Heart left ventricle (tissue), 13 donors: ENCODE measurements at regions not wholly inside any gene's neighbourhood (a gene's known extent, or its start where the extent isn't known, plus 50 kb on each side); places are given as distances from the start of the nearest gene placed in this dataset.

ENCODE experiments used
- POLR2A ChIP-seq, 2 donors: fragments of 450-650 bp; IDR thresholded peaks; one replicate each; pipeline ENCODE4 v1.6.1; 2017; ENCODE audit warnings: antibody characterized with exemption in 2 of 2, mild to moderate bottlenecking in 2 of 2, moderate library complexity in 2 of 2
- TF ChIP-seq, protein P1 (sequence below), 12 donors: fragments of 200-600 bp; sonication (generic) in 4 of 12; IDR thresholded peaks; one replicate each; pipeline versions ENCODE4 v1.5.0 to v1.8.0; 2018 to 2022; ENCODE audit warnings: antibody characterized with exemption in 12 of 12, mild to moderate bottlenecking in 5 of 12
- donor health status: ischemic (EF 13 %, LVEDD 7.1; RV severe dilation, severe dysfunction).
- donor health status: DM: no; HTN: yes; CAD: no.
- donor health status: DM: no; HTN: no; CAD: no.
- donor health status: ischemic (EF 25% LVEDD 6.9; RV normal size, moderate dysfunction).
- donor health status: ischemic (EF 25% LVEDD 5.7; RV mildly dilated, moderate dysfunction).
- donor health status: ischemic (EF 35%, LVEDD 5.7; RV mildly dilated, moderate dysfunction).
- donor health status: nonischemic (EF 11% LVEDD 7.7; RV severe dilation, severe dysfunction).
- donor health status: DM: yes; HTN: yes; CAD: no.
- donor health status: PGD.
- donor health status: ischemic (EF 29% LVEDD 5.4; RV normal size, mild dysfunction).
- donor health status: nonischemic (EF 23%, LVEDD 6.1; RV moderate dilation, normal function).

DNA sequence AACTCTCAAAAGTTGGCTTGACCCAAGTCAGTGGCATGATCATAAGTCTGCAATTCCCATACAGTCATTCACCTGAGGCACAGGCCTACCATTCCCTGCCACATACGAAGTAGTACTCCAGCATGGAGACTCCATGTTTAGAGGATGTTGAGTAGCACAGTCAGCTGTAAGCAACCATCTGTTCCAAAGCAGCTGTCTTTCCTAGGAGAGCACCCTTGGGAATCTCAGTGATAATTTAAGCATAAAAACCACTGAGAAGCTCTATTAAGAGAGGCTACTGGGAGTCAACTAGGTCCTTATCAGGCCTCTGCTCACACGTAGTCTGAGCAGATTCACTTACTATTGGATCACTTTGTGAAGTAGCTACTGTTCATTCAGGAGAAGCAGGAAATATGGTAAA is 61.6 kb upstream of the UNC5B start:
- TF ChIP-seq POLR2A (IDR thresholded peaks at IDR 0.05): no peak
- TF ChIP-seq, protein P1, sequence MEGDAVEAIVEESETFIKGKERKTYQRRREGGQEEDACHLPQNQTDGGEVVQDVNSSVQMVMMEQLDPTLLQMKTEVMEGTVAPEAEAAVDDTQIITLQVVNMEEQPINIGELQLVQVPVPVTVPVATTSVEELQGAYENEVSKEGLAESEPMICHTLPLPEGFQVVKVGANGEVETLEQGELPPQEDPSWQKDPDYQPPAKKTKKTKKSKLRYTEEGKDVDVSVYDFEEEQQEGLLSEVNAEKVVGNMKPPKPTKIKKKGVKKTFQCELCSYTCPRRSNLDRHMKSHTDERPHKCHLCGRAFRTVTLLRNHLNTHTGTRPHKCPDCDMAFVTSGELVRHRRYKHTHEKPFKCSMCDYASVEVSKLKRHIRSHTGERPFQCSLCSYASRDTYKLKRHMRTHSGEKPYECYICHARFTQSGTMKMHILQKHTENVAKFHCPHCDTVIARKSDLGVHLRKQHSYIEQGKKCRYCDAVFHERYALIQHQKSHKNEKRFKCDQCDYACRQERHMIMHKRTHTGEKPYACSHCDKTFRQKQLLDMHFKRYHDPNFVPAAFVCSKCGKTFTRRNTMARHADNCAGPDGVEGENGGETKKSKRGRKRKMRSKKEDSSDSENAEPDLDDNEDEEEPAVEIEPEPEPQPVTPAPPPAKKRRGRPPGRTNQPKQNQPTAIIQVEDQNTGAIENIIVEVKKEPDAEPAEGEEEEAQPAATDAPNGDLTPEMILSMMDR (IDR thresholded peaks at IDR 0.05): no peak
